ENCODE measurements at regions not wholly inside any gene's neighbourhood (a gene's known extent, or its start where the extent isn't known, plus 50 kb on each side); places are given as distances from the start of the nearest gene placed in this dataset.

DNA sequence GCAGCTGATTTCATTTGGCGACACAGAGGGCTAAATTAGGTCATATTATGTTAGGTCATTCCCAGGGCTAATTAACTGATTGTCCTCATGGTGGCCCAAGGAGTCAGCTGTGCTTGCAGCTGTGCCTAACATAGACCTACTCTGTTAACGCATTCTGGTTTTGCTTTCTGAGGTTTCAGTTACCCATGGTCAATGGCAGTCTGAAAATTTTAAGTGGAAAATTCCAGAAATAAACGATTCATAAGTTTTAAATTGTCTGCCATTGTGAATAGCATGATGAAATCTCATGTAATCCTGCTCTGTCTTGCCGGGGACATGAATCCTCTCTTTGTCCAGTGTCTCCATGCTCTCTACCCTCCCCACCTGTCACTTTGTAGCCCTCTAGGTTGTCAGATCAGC, 168.7 kb downstream of the KCNS3 start:
- H2AFZ ChIP-seq, result no peak overlapping the region
- no peaks in the 10 kb centered on the region for H3K79me2 ChIP-seq (replicated peaks; ENCODE audit: insufficient read depth)
- no peaks in the 10 kb centered on the region for H3F3A ChIP-seq (replicated peaks; ENCODE audit: low read depth)
- H3K4me2 ChIP-seq, result no peak overlapping the region
- no peaks in the 10 kb centered on the region for H3K4me1 ChIP-seq (ENCODE audit: insufficient read depth)
- H3K27me3 ChIP-seq (ENCODE audit: insufficient read depth), result no peaks in the 10 kb centered on the region
- Mint-ChIP-seq H3K36me3 (ENCODE audit: low read depth) (peaks cover 3% of the 10 kb centered on the region; the same call in 2 of the 3 replicates), H3K9me3 (peaks cover 16% of the 10 kb centered on the region), H3K27ac (no peak overlapping the region), H3K4me1 (no peaks in the 10 kb centered on the region; the same call in 2 of the 3 replicates), H3K27me3 (ENCODE audit: insufficient read depth, low read depth, poor library complexity) (peaks cover 3% of the 10 kb centered on the region), H3K4me3 (no peak overlapping the region)
- TF ChIP-seq POLR2AphosphoS5 (IDR thresholded peaks at IDR 0.05; ENCODE audit: low read depth) (no peak), STAT1 (IDR thresholded peaks at IDR 0.05; ENCODE audit: unreplicated experiment) (no peak), EZH2 (IDR thresholded peaks at IDR 0.05; ENCODE audit: low read depth, unreplicated experiment) (no peak), ZNF331 (CRISPR knock-in tag; IDR thresholded peaks at IDR 0.05; ENCODE audit: low read depth) (no peak), ZNF114 (CRISPR knock-in tag; IDR thresholded peaks at IDR 0.05) (no peak), EZH2phosphoT487 (IDR thresholded peaks at IDR 0.05; ENCODE audit: unreplicated experiment) (no peak), NANOG (IDR thresholded peaks at IDR 0.05; ENCODE audit: borderline replicate concordance) (no peak), JUNB (IDR thresholded peaks at IDR 0.05; ENCODE audit: unreplicated experiment) (no peak), CTCF (conservative IDR thresholded peaks at IDR 0.05; ENCODE audit: low read depth in 2 of 2) (no peak), CREB1 (CRISPR knock-in tag; IDR thresholded peaks at IDR 0.05; ENCODE audit: low read depth) (no peak)
- TF ChIP-seq, protein P1, sequence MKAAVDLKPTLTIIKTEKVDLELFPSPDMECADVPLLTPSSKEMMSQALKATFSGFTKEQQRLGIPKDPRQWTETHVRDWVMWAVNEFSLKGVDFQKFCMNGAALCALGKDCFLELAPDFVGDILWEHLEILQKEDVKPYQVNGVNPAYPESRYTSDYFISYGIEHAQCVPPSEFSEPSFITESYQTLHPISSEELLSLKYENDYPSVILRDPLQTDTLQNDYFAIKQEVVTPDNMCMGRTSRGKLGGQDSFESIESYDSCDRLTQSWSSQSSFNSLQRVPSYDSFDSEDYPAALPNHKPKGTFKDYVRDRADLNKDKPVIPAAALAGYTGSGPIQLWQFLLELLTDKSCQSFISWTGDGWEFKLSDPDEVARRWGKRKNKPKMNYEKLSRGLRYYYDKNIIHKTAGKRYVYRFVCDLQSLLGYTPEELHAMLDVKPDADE (IDR thresholded peaks at IDR 0.05), result no peak
- TF ChIP-seq, protein P2, sequence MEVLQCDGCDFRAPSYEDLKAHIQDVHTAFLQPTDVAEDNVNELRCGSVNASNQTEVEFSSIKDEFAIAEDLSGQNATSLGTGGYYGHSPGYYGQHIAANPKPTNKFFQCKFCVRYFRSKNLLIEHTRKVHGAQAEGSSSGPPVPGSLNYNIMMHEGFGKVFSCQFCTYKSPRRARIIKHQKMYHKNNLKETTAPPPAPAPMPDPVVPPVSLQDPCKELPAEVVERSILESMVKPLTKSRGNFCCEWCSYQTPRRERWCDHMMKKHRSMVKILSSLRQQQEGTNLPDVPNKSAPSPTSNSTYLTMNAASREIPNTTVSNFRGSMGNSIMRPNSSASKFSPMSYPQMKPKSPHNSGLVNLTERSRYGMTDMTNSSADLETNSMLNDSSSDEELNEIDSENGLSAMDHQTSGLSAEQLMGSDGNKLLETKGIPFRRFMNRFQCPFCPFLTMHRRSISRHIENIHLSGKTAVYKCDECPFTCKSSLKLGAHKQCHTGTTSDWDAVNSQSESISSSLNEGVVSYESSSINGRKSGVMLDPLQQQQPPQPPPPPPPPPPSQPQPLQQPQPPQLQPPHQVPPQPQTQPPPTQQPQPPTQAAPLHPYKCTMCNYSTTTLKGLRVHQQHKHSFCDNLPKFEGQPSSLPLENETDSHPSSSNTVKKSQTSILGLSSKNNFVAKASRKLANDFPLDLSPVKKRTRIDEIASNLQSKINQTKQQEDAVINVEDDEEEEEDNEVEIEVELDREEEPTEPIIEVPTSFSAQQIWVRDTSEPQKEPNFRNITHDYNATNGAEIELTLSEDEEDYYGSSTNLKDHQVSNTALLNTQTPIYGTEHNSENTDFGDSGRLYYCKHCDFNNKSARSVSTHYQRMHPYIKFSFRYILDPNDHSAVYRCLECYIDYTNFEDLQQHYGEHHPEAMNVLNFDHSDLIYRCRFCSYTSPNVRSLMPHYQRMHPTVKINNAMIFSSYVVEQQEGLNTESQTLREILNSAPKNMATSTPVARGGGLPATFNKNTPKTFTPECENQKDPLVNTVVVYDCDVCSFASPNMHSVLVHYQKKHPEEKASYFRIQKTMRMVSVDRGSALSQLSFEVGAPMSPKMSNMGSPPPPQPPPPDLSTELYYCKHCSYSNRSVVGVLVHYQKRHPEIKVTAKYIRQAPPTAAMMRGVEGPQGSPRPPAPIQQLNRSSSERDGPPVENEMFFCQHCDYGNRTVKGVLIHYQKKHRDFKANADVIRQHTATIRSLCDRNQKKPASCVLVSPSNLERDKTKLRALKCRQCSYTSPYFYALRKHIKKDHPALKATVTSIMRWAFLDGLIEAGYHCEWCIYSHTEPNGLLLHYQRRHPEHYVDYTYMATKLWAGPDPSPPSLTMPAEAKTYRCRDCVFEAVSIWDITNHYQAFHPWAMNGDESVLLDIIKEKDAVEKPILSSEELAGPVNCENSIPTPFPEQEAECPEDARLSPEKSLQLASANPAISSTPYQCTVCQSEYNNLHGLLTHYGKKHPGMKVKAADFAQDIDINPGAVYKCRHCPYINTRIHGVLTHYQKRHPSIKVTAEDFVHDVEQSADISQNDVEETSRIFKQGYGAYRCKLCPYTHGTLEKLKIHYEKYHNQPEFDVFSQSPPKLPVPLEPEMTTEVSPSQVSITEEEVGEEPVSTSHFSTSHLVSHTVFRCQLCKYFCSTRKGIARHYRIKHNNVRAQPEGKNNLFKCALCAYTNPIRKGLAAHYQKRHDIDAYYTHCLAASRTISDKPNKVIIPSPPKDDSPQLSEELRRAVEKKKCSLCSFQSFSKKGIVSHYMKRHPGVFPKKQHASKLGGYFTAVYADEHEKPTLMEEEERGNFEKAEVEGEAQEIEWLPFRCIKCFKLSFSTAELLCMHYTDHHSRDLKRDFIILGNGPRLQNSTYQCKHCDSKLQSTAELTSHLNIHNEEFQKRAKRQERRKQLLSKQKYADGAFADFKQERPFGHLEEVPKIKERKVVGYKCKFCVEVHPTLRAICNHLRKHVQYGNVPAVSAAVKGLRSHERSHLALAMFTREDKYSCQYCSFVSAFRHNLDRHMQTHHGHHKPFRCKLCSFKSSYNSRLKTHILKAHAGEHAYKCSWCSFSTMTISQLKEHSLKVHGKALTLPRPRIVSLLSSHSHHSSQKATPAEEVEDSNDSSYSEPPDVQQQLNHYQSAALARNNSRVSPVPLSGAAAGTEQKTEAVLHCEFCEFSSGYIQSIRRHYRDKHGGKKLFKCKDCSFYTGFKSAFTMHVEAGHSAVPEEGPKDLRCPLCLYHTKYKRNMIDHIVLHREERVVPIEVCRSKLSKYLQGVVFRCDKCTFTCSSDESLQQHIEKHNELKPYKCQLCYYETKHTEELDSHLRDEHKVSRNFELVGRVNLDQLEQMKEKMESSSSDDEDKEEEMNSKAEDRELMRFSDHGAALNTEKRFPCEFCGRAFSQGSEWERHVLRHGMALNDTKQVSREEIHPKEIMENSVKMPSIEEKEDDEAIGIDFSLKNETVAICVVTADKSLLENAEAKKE (CRISPR knock-in tag; IDR thresholded peaks at IDR 0.05), result no peak
- TF ChIP-seq, protein P3, sequence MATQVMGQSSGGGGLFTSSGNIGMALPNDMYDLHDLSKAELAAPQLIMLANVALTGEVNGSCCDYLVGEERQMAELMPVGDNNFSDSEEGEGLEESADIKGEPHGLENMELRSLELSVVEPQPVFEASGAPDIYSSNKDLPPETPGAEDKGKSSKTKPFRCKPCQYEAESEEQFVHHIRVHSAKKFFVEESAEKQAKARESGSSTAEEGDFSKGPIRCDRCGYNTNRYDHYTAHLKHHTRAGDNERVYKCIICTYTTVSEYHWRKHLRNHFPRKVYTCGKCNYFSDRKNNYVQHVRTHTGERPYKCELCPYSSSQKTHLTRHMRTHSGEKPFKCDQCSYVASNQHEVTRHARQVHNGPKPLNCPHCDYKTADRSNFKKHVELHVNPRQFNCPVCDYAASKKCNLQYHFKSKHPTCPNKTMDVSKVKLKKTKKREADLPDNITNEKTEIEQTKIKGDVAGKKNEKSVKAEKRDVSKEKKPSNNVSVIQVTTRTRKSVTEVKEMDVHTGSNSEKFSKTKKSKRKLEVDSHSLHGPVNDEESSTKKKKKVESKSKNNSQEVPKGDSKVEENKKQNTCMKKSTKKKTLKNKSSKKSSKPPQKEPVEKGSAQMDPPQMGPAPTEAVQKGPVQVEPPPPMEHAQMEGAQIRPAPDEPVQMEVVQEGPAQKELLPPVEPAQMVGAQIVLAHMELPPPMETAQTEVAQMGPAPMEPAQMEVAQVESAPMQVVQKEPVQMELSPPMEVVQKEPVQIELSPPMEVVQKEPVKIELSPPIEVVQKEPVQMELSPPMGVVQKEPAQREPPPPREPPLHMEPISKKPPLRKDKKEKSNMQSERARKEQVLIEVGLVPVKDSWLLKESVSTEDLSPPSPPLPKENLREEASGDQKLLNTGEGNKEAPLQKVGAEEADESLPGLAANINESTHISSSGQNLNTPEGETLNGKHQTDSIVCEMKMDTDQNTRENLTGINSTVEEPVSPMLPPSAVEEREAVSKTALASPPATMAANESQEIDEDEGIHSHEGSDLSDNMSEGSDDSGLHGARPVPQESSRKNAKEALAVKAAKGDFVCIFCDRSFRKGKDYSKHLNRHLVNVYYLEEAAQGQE (IDR thresholded peaks at IDR 0.05; ENCODE audit: unreplicated experiment), result no peak
- DNase-seq (ENCODE audit: low spot score) (no peak), ATAC-seq (no peak)
- no peaks in the 10 kb centered on the region for H4K20me1 ChIP-seq (replicated peaks; ENCODE audit: insufficient read depth)
- no peak overlapping the region for H3K4me3 ChIP-seq
- H3K36me3 ChIP-seq (ENCODE audit: insufficient read depth), result no peaks in the 10 kb centered on the region
- no peak overlapping the region for H3K27ac ChIP-seq (ENCODE audit: low read depth)
- H3K9me2 ChIP-seq (ENCODE audit: insufficient read depth), result no peaks in the 10 kb centered on the region; the same call in 1 of the 2 replicates
